Right lobe of liver (tissue), 4 donors: ENCODE measurements at regions not wholly inside any gene's neighbourhood (a gene's known extent, or its start where the extent isn't known, plus 50 kb on each side); places are given as distances from the start of the nearest gene placed in this dataset.

Experiments used
- CTCF ChIP-seq, 4 donors: fragments of 200-600 bp in 3 of 4; fragments of 450-650 bp in 1 of 4; IDR thresholded peaks; one replicate each; pipeline versions ENCODE4 v1.5.1 to v1.8.0; 2016 to 2022; ENCODE audit warnings: antibody characterized with exemption in 4 of 4, mild to moderate bottlenecking in 2 of 4
- POLR2A ChIP-seq: fragments of 450-650 bp; IDR thresholded peaks from one replicate; pipeline ENCODE4 v1.6.1; 2017; ENCODE audit warnings: antibody characterized with exemption, mild to moderate bottlenecking
- donor health status: DM: no; HTN: no; CAD: no.
- donor health status: DM: no; HTN: no; CAD: no.
- donor health status: DM: no; HTN: yes; CAD: no.

GRCh38 chr22:47768027-47768426 lies 1005.6 kb downstream of the TBC1D22A start:
- TF ChIP-seq POLR2A: no peak
- TF ChIP-seq CTCF (IDR thresholded peaks at IDR 0.05): no peak
